ENCODE measurements at regions not wholly inside any gene's neighbourhood (a gene's known extent, or its start where the extent isn't known, plus 50 kb on each side); places are given as distances from the start of the nearest gene placed in this dataset.

DNA sequence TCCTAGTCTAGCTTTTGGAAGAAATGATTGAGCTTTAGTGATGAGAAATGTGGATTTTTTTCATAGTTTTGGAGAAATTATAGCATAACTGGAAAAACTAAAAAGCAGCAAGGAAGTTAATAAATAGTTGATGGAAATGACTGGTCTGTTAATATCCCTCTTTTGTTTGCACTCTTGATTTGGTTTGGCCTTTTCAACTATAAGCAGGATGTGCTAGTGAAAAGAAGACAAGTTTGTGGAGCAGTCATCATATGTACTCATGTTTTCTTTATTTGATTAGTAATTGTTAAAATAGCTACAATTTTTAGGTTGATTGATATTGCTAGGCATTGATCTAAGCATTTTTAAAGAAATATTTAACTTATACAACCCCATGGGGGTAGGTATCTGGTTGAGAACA, 374.7 kb downstream of the TAF11L14 start:
- H3K4me2 ChIP-seq (ENCODE audit: insufficient read depth in 1 of 2, low read depth in 2 of 2, low read length in 2 of 2) = no peak overlapping the region
- no peak overlapping the region for H2BK12ac ChIP-seq (ENCODE audit: low read depth, low read length)
- H2BK15ac ChIP-seq (ENCODE audit: low read length) = no peak overlapping the region
- H3K9me3 ChIP-seq (ENCODE audit: insufficient read depth in 2 of 2, low read depth in 1 of 2, low read length in 1 of 2) = peaks cover 0 to 5% of the 10 kb centered on the region in 2 experiments; a peak in 1 of 4 replicates
- H4K5ac ChIP-seq (ENCODE audit: insufficient read length, low read depth, low read length) = no peak overlapping the region
- FAIRE-seq (no peak), DNase-seq (ENCODE audit: low read depth in 1 of 2, low spot score in 2 of 2) (no peak)
- H3K27me3 ChIP-seq (replicated peaks in 1 of 4; ENCODE audit: control insufficient read depth in 3 of 4, extremely low read depth in 1 of 4, insufficient read depth in 3 of 4, low read length in 3 of 4) = no peaks in the 10 kb centered on the region
- H3K4ac ChIP-seq (replicated peaks; ENCODE audit: insufficient read length, low read depth, low read length) = no peak overlapping the region
- H2BK20ac ChIP-seq (ENCODE audit: low read length) = no peak overlapping the region
- no peak overlapping the region for H3K23ac ChIP-seq (ENCODE audit: insufficient read length)
- no peak overlapping the region for H2AFZ ChIP-seq (ENCODE audit: low read length)
- H2BK120ac ChIP-seq (replicated peaks; ENCODE audit: low read depth, low read length) = no peak overlapping the region
- H4K20me1 ChIP-seq (replicated peaks in 1 of 2; ENCODE audit: control insufficient read depth in 1 of 2, insufficient read depth in 2 of 2, low read length in 2 of 2) = no peaks in the 10 kb centered on the region
- H3K79me2 ChIP-seq (ENCODE audit: control insufficient read depth in 1 of 2, insufficient read depth in 2 of 2, low read length in 2 of 2) = no peaks in the 10 kb centered on the region
- H3K4me3 ChIP-seq (ENCODE audit: extremely low read depth in 1 of 4, insufficient read depth in 2 of 4, low read depth in 3 of 4, low read length in 4 of 4) = no peak overlapping the region
- no peak overlapping the region for H3K9ac ChIP-seq (replicated peaks in 1 of 4; ENCODE audit: extremely low read depth in 1 of 4, low read depth in 3 of 4, low read length in 3 of 4)
- H3K79me1 ChIP-seq (ENCODE audit: low read depth, low read length) = no peaks in the 10 kb centered on the region
- no peak overlapping the region for H4K8ac ChIP-seq (ENCODE audit: extremely low read depth, insufficient read depth, low read length)
- H3K18ac ChIP-seq (ENCODE audit: extremely low read depth, low read length) = no peak overlapping the region
- ChIA-PET CTCF (ENCODE audit: partially characterized antibody) (no interaction called here), POLR2A (ENCODE audit: partially characterized antibody) (no interaction called here)
- no peak overlapping the region for H3K14ac ChIP-seq (ENCODE audit: insufficient read length)
- H2BK5ac ChIP-seq (ENCODE audit: low read depth, low read length) = no peak overlapping the region
- H4K91ac ChIP-seq (replicated peaks; ENCODE audit: insufficient read length, low read length) = no peak overlapping the region
- no peaks in the 10 kb centered on the region for H3K36me3 ChIP-seq (ENCODE audit: control insufficient read depth in 2 of 4, insufficient read depth in 4 of 4, low read length in 3 of 4)
- no peak overlapping the region for H2AK5ac ChIP-seq (ENCODE audit: low read depth, low read length)
- H3K56ac ChIP-seq (replicated peaks; ENCODE audit: insufficient read length, low read depth, low read length) = no peak overlapping the region
- no peaks in the 10 kb centered on the region for H3K23me2 ChIP-seq (ENCODE audit: low read depth, low read length)
- H3K27ac ChIP-seq (ENCODE audit: low read depth, low read length) = no peak overlapping the region
- H3K4me1 ChIP-seq (replicated peaks in 1 of 4; ENCODE audit: control insufficient read depth in 3 of 4, insufficient read depth in 4 of 4, low read length in 3 of 4) = no peaks in the 10 kb centered on the region
- TF ChIP-seq TBP (IDR thresholded peaks at IDR 0.05; ENCODE audit: low read depth, low read length) (no peak), GTF2F1 (IDR thresholded peaks at IDR 0.05; ENCODE audit: borderline replicate concordance, low read depth, low read length) (no peak), FOSL1 (IDR thresholded peaks at IDR 0.05; ENCODE audit: insufficient read depth, low read depth, low read length) (no peak), TEAD4 (IDR thresholded peaks at IDR 0.05; ENCODE audit: low read depth, low read length) (no peak), PHF8 (conservative IDR thresholded peaks at IDR 0.05; ENCODE audit: low read depth, low read length) (no peak), E2F6 (IDR thresholded peaks at IDR 0.05) (no peak), RFX5 (IDR thresholded peaks at IDR 0.05; ENCODE audit: borderline replicate concordance, low read depth, low read length) (no peak), EZH2 (IDR thresholded peaks at IDR 0.05; ENCODE audit: low read depth, low read length, severe bottlenecking) (no peak), TAF1 (IDR thresholded peaks at IDR 0.05; ENCODE audit: low read depth, low read length) (no peak), GABPA (IDR thresholded peaks at IDR 0.05; ENCODE audit: borderline replicate concordance, insufficient read depth, low read length) (no peak), NANOG (IDR thresholded peaks at IDR 0.05; ENCODE audit: insufficient read depth, low read depth, low read length, poor library complexity, severe bottlenecking) (no peak), SUZ12 (IDR thresholded peaks at IDR 0.05; ENCODE audit: low read length) (no peak), TCF12 (IDR thresholded peaks at IDR 0.05; ENCODE audit: low read depth, low read length) (no peak), JUND (IDR thresholded peaks at IDR 0.05; ENCODE audit: low read length) (no peak), RXRA (IDR thresholded peaks at IDR 0.05; ENCODE audit: insufficient read depth, low read depth, low read length) (no peak), KDM4A (IDR thresholded peaks at IDR 0.05; ENCODE audit: low read depth, low read length, severe bottlenecking) (no peak)

Data from H1 (cell line).